NCI-H226 (cell line): ENCODE measurements at regions not wholly inside any gene's neighbourhood (a gene's known extent, or its start where the extent isn't known, plus 50 kb on each side); places are given as distances from the start of the nearest gene placed in this dataset.

Experiments used
- DNase-seq: peaks from one replicate; pipeline ENCODE4 v3.0.0-alpha.2; 2015

- DNase-seq, result peak; percentile 68
Measured at GRCh38 chr4:186936496-186937375, 213.1 kb upstream of the FAT1 start.

- DNase-seq, result no peak
Measured at GRCh38 chr4:186939226-186939625, 215.6 kb upstream of the FAT1 start.

- DNase-seq, result no peak
Measured at GRCh38 chr4:186939766-186940165, 216.1 kb upstream of the FAT1 start.

- no peak for DNase-seq
Measured at GRCh38 chr4:186940476-186940875, 216.8 kb upstream of the FAT1 start.

- no peak for DNase-seq
Measured at GRCh38 chr4:186942758-186943377, 219.2 kb upstream of the FAT1 start.

- no peak for DNase-seq
Measured at GRCh38 chr4:186943411-186943810, 219.8 kb upstream of the FAT1 start.

- DNase-seq, result no peak
Measured at GRCh38 chr4:186946136-186946535, 222.5 kb upstream of the FAT1 start.

- DNase-seq, result no peak
Measured at GRCh38 chr4:186946682-186947294, 223.1 kb upstream of the FAT1 start.

- no peak for DNase-seq
Measured at GRCh38 chr4:186948361-186949242, 224.9 kb upstream of the FAT1 start.

GRCh38 chr4:186949847-186950246, 226.2 kb upstream of the FAT1 start:
- DNase-seq, result no peak

- DNase-seq, result no peak
Measured at GRCh38 chr4:186952709-186953108, 229.1 kb upstream of the FAT1 start.

- no peak for DNase-seq
Measured at GRCh38 chr4:186953599-186954260, 230.1 kb upstream of the FAT1 start.

- no peak for DNase-seq
Measured at GRCh38 chr4:186954509-186954908, 230.9 kb upstream of the FAT1 start.

- no peak for DNase-seq
Measured at GRCh38 chr4:186954956-186955355, 231.3 kb upstream of the FAT1 start.

GRCh38 chr4:186957952-186958555, 234.4 kb upstream of the FAT1 start:
- peak; percentile 10 for DNase-seq

GRCh38 chr4:186958726-186959350, 235.2 kb upstream of the FAT1 start:
- no peak for DNase-seq

- DNase-seq, result no peak
Measured at GRCh38 chr4:186979961-186980745, 256.5 kb upstream of the FAT1 start.

- no peak for DNase-seq
Measured at GRCh38 chr4:186981161-186981560, 257.5 kb upstream of the FAT1 start.

GRCh38 chr4:186982160-186982559, 258.5 kb upstream of the FAT1 start:
- DNase-seq, result no peak

- no peak for DNase-seq
Measured at GRCh38 chr4:186984105-186984644, 260.5 kb upstream of the FAT1 start.
